DMS 273 (cell line): ENCODE measurements at regions not wholly inside any gene's neighbourhood (a gene's known extent, or its start where the extent isn't known, plus 50 kb on each side); places are given as distances from the start of the nearest gene placed in this dataset.
"Not testable (repeated sequence)": the region's sequence is repeated elsewhere in the genome, so short reads cannot be mapped to it uniquely, and the experiment has no call there.

ENCODE experiments used
- DNase-seq: peaks from one replicate; lab custom pipeline; 2025; ENCODE audit not compliant: unreplicated experiment; lab: John Stamatoyannopoulos, UW

DNA sequence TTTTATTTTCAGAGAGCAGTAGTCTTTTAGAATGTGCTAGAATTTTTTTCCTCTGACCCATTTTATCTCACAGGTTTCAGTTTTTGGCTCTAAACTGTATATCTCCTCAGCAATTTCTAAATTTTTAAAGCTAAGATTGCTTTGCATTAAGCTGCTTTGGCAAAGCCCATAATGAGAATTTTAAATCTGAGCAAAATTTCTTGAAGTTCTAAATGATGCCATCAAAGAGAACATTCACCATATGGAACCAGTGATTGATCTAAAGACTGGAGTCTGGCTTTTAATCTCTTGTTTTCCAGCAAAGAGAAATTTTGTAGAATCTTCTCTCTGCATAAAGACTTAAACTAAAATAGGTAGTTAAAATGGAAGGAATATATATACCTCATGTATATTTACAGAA is 313.6 kb downstream of the TBC1D32 start:
- DNase-seq, result no peak

DNA sequence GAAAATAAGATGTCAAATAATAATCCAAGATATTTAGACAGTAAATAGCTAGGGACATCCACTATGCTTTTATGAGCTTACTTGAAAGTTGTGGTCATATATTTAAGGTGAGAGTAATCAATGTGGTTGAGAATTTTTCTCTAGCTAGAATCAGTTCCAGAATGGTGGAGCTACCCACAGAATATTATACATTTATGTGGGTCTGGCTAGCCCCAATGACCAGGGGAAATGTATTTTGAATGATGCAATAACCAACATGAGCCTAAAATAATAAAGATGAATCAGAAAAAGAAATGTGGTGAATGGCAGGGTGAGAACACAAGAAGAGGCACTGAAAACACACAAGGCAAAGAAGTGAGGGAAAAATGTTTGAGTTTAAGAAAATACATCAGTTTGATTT is 325.7 kb downstream of the TBC1D32 start:
- DNase-seq, result no peak

DNA sequence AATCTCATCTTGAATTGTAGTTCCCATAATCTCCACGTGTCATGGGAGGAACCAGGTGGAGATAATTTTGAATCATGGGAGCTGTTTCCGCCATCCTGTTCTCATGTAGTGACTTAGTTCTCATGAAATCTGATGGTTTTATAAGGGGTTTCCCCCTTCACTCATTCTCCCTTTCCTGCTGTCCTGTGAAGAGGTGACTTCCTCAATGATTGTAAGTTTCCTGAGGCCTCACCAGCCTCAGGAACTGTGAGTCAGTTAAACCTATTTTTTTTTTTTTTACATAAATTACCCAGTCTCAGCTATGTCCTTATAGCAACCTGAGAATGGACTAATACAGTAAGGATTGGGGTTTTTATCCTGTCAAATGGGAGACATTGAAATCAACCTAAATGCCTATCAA is 328.3 kb downstream of the TBC1D32 start:
- DNase-seq, result no peak

DNA sequence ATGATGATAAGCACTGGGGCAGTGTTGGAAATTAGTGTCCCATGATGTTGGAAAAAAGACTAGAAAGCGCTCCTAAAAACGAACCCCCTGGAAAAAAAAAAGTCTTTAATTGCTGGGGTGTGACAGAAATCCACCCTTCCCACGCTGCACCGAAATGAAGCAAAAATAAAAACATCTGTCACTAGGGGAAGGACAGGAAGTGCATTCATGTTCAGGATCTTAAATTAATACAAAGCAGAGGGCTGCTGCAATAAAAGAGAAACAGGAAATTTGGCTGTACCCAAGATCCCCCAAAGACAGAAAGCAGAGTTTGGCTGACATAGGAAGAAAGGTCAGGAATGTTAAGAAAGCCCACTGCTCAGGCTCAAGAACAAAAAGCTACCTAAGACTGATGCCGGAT is 333.9 kb downstream of the TBC1D32 start:
- no peak for DNase-seq

DNA sequence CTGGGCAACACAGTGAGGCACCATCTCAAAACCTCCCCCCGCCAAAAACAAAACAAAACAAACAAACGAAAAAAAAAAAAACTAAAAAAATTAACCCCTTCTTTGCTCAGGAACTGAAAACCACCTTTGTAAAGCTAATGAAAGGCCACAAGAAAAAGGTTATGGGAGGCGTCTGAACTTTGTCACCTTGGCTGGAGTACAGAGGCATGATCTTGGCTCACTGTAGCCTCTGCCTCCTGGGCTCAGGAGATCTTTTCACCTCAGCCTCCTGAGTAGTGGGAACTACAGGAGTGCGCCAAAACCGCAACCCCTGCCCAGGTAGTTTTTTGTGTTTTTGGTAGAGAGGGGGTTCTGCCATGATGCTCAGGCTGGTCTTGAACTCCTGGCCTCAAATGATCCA is 337.9 kb downstream of the TBC1D32 start:
- no peak for DNase-seq

DNA sequence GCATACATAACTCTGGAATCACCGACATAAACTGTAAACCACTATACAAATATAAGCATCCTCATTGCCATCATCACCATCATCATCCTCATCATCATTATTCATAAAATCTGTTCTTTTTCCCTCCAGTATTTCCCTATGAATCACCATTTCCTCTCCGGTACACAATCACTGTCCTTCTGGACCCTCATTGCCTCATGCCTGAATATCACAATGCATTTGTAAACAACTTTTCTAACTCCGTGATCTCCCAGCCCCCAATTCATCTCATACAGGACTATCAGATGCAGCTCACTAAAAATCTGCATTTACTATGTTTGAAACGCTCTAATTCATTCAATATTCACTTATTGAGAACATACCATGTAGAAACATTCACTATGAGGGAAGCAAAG is 339.7 kb downstream of the TBC1D32 start:
- no peak for DNase-seq

DNA sequence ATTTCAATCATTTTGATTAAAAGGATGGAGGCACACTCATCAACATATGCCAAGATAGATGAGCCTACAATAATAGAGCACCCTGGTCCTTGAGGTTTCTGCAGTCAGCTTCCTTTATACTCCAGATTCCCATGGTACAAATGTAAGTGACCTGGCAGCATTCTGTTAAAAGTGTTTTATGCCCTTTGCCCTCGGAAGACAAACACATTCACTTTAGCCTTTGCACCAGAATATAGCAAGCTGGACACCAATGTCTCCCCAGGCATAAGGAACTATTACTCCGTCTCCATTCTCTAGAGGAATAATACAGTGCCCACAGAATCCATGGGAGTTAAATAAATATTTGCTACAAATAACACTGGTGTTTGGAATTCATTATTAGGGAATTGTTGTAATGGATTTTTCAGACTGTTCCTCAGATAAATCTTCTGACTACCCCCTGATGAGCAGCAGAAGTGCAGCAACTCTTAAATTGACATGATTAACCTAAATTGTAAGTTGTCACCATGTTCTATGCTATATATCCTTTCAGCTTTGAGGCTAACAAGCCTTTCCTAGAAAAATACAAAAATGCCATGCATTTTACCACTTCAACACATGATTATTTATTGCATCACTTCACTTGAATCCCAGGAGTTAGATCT is 340.2 kb downstream of the TBC1D32 start:
- DNase-seq, result no peak

DNA sequence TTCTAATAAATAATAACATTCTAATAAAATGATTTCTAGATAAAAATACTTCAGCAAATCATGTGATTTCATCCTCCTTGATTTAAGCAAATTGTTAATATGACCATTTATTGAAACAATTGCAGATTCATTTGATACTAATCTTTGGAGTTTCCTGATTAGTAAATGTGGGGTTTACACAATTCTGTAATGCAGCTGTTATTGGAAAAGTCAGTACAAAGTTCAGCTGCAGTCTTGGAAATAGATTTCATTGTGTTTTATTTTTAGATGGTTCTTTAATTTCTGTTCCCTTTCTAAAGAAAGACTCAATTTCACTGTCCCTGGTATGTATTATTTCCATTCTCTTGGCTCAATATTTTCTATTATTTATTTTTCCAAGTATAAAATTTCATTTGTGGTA is 342.0 kb downstream of the TBC1D32 start:
- no peak for DNase-seq

DNA sequence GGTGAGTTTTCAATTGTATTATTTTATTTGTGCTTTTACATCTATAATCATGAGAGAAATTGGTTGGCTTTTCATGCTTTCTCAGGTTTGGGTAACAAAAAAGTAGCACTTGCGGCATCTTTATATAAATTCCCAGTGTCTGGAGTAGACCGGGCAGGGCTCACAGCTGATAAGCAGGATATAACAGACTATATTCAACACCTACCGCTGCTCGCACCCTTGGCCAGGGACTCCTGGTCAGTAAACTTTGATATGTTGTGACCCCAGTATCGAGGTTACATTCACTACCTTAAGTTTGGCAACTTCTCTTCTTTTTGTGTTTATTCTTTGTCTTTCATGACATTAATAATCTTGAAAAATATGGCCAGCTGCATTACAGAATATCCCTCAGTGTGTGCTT is 343.4 kb downstream of the TBC1D32 start:
- DNase-seq, result no peak

DNA sequence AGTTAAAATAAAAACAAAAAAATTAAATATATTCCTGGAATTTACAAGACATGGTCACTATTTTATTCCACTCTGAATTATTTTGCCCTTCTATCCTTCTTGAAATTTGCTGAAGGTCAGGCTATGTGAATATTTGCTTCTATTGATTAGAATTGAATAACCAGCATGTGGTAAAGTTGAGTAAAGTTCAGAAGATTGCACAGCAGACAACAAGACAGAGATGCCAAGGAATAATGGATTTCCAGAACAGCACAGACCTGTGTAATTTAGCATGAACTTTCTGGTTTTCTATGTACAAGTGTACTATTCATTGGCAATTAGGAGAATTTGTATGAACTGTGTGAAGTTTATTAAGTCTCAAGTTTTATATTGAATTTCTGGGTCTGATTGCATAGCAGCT is 352.4 kb downstream of the TBC1D32 start:
- DNase-seq, result no peak

DNA sequence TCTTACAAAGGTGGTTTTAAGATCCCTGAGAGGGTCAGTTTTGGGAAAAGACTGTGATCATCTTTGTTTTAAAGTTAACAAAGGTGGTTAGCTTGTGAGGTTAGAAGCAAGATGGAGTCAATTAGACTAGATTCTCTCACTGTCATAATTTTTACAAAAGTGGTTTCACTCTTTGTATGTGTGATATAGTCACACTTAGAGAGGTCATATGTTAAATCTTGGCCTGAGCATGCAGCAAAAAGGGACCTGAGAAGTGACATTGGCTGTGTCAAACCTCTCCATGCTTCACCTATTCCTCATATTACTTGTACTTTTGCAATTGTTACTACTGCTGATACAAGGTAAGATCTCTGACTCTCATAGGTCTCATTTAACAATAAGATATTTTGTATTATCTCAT is 368.0 kb downstream of the TBC1D32 start:
- DNase-seq, result no peak

DNA sequence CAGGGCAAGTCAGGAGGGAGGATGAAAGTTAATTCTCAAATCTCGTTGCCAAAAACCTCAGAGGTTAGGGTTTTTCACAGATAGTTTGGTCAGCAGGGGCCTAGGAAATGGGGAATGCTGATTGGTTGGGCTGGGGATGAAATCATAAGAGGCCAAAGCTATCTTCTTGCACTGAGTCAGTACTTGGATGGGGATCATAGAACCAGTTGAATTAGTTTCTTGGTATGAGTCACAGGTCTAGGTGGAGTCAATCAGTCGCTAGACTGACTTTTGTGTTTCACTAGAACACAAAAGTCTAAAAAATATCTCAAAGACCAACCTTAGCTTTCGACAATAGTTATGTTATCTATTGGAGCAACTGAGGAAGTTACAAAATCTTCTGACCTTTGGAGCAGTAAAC is 368.5 kb downstream of the TBC1D32 start:
- DNase-seq, result no peak

DNA sequence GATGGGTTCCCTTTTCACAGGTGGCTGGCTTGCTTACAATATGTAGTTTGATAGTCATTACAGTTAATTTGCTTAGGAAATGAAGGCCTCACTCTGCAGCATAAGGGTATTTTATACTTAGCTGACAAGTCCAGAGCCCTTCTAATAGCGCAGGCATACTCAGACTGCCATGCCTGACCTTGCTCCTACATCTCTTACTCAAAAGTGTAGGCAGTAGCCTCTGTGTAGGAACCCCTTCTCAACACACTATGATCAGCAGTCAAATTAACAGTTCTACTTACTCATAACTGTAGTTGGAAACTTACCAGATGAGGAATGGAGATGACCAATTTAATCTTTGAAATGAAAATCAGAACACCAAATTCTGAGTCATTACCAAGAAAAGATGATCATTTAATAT is 373.5 kb downstream of the TBC1D32 start:
- DNase-seq, result no peak

DNA sequence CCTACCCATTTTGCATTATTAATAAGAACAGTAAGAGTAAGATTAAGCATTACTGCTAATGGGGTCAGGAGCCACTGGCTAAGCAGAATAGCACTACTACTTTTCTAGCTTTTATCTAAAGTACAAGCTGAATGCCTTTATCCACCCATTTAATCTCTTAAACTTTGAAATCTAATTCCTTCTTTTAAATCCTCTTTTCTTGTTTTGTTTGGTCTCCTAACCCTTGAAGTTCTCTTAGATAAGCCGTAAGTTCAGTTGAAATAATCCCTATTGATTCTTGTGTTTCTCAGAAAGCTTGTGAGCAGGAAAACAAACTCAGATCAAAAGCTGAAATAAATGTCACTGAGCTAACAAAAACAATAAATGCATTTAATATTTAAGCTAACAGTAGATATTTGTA is 380.2 kb downstream of the TBC1D32 start:
- no peak for DNase-seq

DNA sequence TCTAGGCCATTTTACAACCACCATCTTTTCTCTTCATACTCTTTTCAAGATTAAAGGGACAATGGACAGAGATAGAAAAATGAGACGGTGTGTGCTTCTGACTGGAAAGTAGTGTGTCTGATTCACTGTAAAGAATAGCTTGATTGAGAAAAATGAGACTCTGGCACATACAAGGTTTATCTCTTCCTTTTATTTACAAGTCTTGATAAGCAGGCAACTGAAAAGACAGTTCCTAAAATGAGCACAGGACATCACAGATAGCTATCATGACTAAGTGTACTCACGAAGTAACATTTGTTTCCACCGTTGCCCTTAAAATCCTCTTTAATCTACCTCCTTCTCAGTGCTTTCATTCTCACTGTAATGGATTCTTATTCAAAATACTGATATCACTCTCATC is 383.0 kb downstream of the TBC1D32 start:
- no peak for DNase-seq

DNA sequence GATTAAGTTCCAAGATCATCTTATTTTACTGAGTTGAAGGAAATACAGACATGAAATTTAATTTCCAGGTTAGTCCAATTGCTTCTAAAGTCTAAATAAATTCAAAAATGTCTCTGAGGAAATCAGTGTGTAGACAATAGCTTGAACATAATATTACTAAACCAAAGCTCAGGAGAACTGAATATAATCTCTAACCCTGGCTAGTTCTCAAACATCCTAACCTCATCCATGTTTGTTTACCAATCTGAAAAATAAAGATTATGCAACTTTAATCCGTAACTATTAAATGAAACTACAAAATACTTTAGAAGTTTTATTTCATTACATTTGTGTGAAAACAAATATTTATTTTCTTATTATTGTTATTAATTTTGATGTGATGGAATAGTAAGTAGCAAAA is 387.2 kb downstream of the TBC1D32 start:
- no peak for DNase-seq

DNA sequence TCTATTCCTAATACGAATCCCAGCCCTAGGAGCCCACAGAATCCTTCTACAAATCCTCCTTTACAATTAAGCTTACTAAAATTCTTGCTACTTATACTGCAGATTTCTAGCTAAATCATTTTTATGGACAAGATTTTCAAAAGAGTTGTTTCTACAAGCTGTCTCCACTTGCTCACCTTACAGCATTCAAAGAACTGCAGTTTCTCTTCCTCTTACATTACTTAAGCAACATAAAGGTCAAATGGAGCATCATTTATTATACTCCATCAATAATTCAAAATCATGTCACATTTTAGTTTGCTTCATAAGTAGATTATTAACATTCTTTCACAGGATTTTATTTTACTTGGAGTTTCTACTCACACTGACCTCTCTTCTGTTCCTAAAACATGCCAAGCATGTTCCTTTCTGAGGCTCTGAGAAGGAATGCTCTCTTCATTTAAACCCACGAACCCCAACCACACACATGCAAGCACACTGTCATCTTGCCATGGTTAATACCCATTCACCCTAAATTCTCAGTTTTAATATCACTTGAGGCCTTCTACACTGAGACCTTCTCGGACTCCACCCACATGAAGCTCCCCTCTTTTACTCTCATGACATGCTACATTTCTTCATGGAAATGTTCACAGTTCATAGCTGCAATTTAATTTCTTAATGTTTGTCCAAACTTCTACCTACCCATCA is 388.2 kb downstream of the TBC1D32 start:
- no peak for DNase-seq

DNA sequence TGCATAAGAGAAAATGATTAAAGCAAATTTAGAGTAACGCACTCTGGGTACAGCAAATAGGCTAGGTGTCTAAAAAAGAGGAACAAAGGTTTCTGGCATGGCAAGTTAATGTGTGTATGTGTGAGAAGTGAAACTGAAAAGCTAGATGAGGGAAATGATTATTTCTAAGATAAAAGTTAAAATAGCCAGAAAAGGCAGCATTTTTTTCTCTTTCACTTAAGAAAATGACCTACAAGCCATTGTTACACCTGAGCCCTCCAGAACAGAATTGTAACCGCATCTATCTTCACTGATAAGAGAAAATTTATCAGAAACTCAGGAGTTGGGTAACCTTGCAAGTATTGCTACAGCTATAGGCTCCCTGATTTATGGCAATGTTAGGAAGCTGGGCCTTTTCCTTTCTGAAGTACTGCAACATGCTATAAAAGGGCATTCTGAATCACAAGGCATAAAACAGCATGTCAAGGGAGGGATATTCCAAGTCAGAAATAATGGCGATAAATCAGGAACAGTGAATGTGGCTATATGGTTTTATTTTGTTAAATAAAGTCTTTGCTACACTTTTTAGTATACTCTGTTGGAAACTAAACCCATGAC is 395.3 kb downstream of the TBC1D32 start:
- DNase-seq, result no peak

DNA sequence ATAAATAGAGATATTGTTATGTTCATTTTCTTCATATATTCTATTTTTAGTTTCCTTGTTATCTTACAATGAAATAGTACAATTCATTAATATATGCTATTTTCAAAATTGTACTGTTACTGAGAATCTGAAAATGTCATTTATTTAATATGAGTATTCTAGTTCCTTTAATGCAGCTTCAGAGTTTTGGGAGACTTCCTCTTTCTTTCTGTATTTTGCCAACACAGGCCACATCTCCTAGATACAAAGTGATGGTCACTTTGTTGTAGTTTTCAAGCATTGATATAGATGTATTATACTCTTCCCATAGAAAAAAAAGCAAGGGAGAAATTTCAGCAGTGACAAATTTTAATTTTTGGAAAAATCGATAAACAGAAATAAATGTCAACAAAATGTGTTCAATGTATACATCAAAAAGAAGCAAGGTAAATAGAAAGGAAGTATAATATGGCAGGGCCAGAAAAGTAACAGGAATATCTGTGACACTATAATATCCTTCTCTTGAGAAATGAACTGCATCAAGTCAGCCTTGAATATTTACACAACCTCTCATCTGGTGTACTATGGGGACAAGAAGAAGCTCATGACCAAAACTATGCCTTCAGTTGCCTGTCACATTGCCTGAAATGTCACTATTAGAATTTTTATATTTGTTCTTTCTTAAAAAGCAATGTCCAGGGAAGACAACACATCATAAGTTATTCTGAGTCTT is 396.0 kb downstream of the TBC1D32 start:
- no peak for DNase-seq

DNA sequence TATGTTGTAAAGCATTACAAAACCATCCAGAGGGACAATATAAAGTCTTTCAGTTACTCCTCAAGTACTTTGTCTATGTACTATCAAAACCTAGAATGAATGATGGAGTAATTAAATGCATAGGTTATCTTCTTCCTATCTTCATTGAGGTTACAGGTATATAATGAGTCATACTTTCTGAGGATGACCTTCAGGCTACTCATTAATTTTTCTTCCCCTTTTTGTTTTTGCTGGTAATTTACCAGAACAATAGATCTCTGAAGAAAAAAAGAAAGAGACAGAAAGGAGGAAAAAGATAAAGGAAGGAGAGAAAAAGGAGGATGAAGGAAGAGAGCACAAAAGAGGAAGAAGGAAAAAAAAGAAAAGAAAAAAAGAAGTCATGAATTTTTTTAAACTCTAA is 398.4 kb downstream of the TBC1D32 start:
- DNase-seq, result no peak

DNA sequence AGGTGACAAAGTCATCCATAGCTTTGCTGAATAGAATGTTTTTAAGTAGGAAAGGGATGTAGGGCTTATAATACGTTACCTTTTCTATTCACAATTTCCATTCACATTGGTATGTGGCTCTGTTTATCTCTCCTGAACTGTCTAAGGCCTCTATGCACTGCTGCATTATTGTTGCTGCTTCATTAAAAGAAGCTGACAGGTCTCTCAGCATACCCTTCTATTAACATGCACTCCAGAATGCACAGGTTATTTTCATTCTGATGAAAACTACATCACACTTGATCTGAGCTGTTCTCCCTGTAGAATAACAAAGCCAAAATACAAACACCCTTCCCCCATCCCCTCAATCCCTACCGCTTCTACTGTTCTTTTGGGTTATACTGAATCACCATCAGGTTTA is 399.3 kb downstream of the TBC1D32 start:
- no peak for DNase-seq

DNA sequence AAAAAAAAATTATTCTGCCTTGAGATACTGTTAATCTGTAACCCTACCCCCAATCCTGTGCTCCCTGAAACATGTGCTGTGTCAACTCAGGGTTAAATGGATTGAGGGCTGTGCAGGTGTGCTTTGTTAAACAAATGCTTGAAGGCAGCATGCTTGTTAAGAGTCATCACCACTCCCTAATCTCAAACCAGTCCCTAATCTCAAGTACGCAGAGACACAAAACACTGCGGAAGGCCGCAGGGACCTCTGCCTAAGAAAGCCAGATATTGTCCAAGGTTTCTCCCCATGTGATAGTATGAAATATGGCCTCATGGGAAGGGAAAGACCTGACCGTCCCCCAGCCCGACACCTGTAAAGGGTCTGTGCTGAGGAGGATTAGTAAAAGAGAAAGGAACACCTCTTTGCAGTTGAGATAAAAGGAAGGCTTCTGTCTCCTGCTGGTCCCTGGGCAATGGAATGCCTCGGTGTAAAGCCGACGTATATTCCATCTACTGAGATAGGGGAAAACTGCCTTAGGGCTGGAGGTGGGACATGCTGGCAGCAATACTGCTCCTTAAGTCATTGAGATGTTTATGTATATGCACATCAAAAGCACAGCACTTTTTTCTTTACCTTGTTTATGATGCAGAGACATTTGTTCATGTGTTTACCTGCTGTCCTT is 402.6 kb downstream of the TBC1D32 start:
- DNase-seq, result not testable (repeated sequence)
